GM23338 (cell line): ENCODE measurements at regions not wholly inside any gene's neighbourhood (a gene's known extent, or its start where the extent isn't known, plus 50 kb on each side); places are given as distances from the start of the nearest gene placed in this dataset.

ENCODE experiments used
- ATAC-seq: fragments of 200-7000 bp; cut with Tn5 transposase; 3 replicates; pipeline ENCODE4 v1.9.1; 2020
- DNase-seq: peaks from one replicate; pipeline ENCODE4 v3.0.0-alpha.2; 2015; ENCODE audit warnings: low spot score
- H2AFZ ChIP-seq: fragments of 200-600 bp; sonication (generic); 2 replicates; pipeline ENCODE4 v1.8.0; 2016; ENCODE audit warnings: antibody characterized with exemption, mild to moderate bottlenecking, moderate library complexity
- H3F3A ChIP-seq: fragments of 200-600 bp; sonication (generic); replicated peaks from 2 replicates; pipeline ENCODE4 v1.8.0; 2017; ENCODE audit warnings: antibody characterized with exemption, mixed run types, low read depth
- H3K27ac ChIP-seq: fragments of 200-600 bp; sonication (generic); 2 replicates; pipeline ENCODE4 v1.6.1; 2016; ENCODE audit warnings: low read depth
- H3K27me3 ChIP-seq: fragments of 200-600 bp; sonication (generic); 2 replicates; pipeline ENCODE4 v1.8.0; 2016; ENCODE audit warnings: mild to moderate bottlenecking, mixed run types, moderate library complexity; ENCODE audit not compliant: insufficient read depth
- H3K36me3 ChIP-seq: fragments of 200-600 bp; sonication (generic); 2 replicates; pipeline ENCODE4 v1.8.0; 2016; ENCODE audit warnings: mild to moderate bottlenecking; ENCODE audit not compliant: insufficient read depth
- H3K4me1 ChIP-seq: fragments of 200-600 bp; sonication (generic); 2 replicates; pipeline ENCODE4 v1.8.0; 2016; ENCODE audit warnings: mild to moderate bottlenecking, moderate library complexity; ENCODE audit not compliant: insufficient read depth
- H3K4me2 ChIP-seq: fragments of 200-600 bp; sonication (generic); 2 replicates; pipeline ENCODE4 v1.7.1; 2017; ENCODE audit warnings: mixed run types
- H3K4me3 ChIP-seq: fragments of 200-600 bp; sonication (generic); 2 replicates; pipeline ENCODE4 v1.6.1; 2016; ENCODE audit warnings: mixed run types
- H3K79me2 ChIP-seq: fragments of 200-600 bp; sonication (generic); replicated peaks from 2 replicates; pipeline ENCODE4 v1.8.0; 2017; ENCODE audit warnings: mild to moderate bottlenecking; ENCODE audit not compliant: insufficient read depth
- H3K9me2 ChIP-seq: fragments of 200-600 bp; sonication (generic); 2 replicates; pipeline ENCODE4 v1.8.0; 2017; ENCODE audit not compliant: insufficient read depth
- H4K20me1 ChIP-seq: fragments of 200-600 bp; sonication (generic); replicated peaks from 2 replicates; pipeline ENCODE4 v1.8.0; 2017; ENCODE audit warnings: mild to moderate bottlenecking; ENCODE audit not compliant: insufficient read depth
- H3K27ac Mint-ChIP-seq: 2 replicates; pipeline ENCODE4 v1.8.0; 2020; ENCODE audit warnings: inconsistent platforms, mild to moderate bottlenecking, moderate library complexity, mixed read lengths
- H3K27me3 Mint-ChIP-seq: 3 replicates; pipeline ENCODE4 v1.8.0; 2022; ENCODE audit warnings: low read depth, mild to moderate bottlenecking, moderate library complexity, mixed read lengths, inconsistent platforms; ENCODE audit not compliant: insufficient read depth, poor library complexity
- H3K36me3 Mint-ChIP-seq: 3 replicates; pipeline ENCODE4 v1.8.0; 2021; ENCODE audit warnings: low read depth, mild to moderate bottlenecking, inconsistent platforms, moderate library complexity, mixed read lengths
- H3K4me1 Mint-ChIP-seq: 3 replicates; pipeline ENCODE4 v1.8.0; 2020; ENCODE audit warnings: mild to moderate bottlenecking, inconsistent platforms, mixed read lengths
- H3K4me3 Mint-ChIP-seq: 3 replicates; pipeline ENCODE4 v1.8.0; 2021; ENCODE audit warnings: moderate library complexity, mild to moderate bottlenecking, inconsistent platforms, mixed read lengths
- H3K9me3 Mint-ChIP-seq: 3 replicates; pipeline ENCODE4 v1.8.0; 2020; ENCODE audit warnings: moderate library complexity, mild to moderate bottlenecking, inconsistent platforms, mixed read lengths
- CREB1 ChIP-seq: fragments of 250-450 bp; sonication (Bioruptor Pico); IDR thresholded peaks from 2 replicates; pipeline ENCODE4 v1.5.0; 2020; ENCODE audit warnings: low read depth, mild to moderate bottlenecking, moderate library complexity
- EZH2 ChIP-seq: fragments of 200-600 bp; sonication (generic); IDR thresholded peaks from one replicate; pipeline ENCODE4 v1.8.0; 2017; ENCODE audit warnings: antibody characterized with exemption, mild to moderate bottlenecking, low read depth; ENCODE audit not compliant: unreplicated experiment
- EZH2phosphoT487 ChIP-seq: fragments of 200-600 bp; sonication (generic); IDR thresholded peaks from one replicate; pipeline ENCODE4 v1.8.1; 2018; ENCODE audit warnings: antibody characterized with exemption; ENCODE audit not compliant: unreplicated experiment
- JUNB ChIP-seq: IDR thresholded peaks from one replicate; pipeline ENCODE4 v1.6.1; 2016; ENCODE audit warnings: antibody characterized with exemption; ENCODE audit not compliant: unreplicated experiment
- NANOG ChIP-seq: IDR thresholded peaks from 2 replicates; pipeline ENCODE4 v1.6.1; 2016; ENCODE audit warnings: antibody characterized with exemption, borderline replicate concordance
- POLR2AphosphoS5 ChIP-seq: IDR thresholded peaks from 2 replicates; pipeline ENCODE4 v1.6.1; 2016; ENCODE audit warnings: antibody characterized with exemption, low read depth
- STAT1 ChIP-seq: IDR thresholded peaks from one replicate; pipeline ENCODE4 v1.6.1; 2016; ENCODE audit warnings: antibody characterized with exemption; ENCODE audit not compliant: unreplicated experiment
- ZNF114 ChIP-seq: fragments of 250-450 bp; sonication (Bioruptor Pico); IDR thresholded peaks from 2 replicates; pipeline ENCODE4 v1.5.0; 2020; ENCODE audit warnings: mild to moderate bottlenecking, moderate library complexity
- ZNF331 ChIP-seq: fragments of 250-450 bp; sonication (Bioruptor Pico); IDR thresholded peaks from 2 replicates; pipeline ENCODE4 v1.5.0; 2020; ENCODE audit warnings: low read depth, mild to moderate bottlenecking, moderate library complexity
- TF ChIP-seq, protein P1 (sequence below), 2 experiments: fragments of 200-600 bp in 1 of 2; sonication (generic) in 1 of 2; conservative IDR thresholded peaks; 2 replicates each; pipeline versions ENCODE4 v1.5.1 to v1.6.1; 2016 to 2017; ENCODE audit warnings: antibody characterized with exemption in 2 of 2, low read depth in 2 of 2, mild to moderate bottlenecking in 2 of 2, moderate library complexity in 1 of 2
- TF ChIP-seq, protein P2 (sequence below): IDR thresholded peaks from one replicate; pipeline ENCODE4 v1.6.1; 2018; ENCODE audit warnings: antibody characterized with exemption; ENCODE audit not compliant: unreplicated experiment
- TF ChIP-seq, protein P3 (sequence below): fragments of 250-450 bp; sonication (Bioruptor Pico); IDR thresholded peaks from 2 replicates; pipeline ENCODE4 v1.5.0; 2020; ENCODE audit warnings: mild to moderate bottlenecking, moderate library complexity
- TF ChIP-seq, protein P4 (sequence below): IDR thresholded peaks from 2 replicates; pipeline ENCODE4 v1.6.1; 2016; ENCODE audit warnings: antibody characterized with exemption

DNA sequence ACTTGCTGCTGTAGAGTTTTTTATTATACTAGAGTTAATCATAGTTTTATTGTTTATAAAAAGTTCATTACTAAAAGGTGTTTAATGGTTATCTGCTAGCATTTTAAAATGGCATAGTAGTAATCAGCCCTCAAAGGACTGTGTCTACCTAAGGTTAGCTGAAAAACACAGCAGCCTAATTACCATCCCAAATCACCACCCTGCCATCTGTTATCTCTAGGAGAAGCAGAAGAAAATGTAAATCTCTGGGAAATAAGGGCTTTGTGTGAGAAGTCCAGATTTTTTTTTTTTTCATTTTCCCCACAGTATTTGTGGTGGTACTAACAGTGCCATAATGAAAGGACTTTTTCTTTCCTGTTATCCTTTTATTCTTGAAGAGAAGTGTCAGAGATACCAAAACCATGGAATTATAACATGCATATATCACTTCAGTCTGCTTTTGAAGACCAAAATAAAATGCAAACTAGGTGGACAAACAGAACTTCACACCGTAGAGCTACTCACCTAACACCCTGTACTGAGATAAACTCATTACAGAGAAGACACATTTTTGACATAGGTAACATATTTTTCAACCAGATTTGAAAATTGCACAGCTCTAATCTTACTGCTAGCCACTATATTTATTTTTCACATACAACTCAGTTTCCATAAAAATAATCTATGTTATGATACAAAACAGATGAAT, 876.2 kb downstream of the C12orf50 start:
- ATAC-seq (no peak), DNase-seq (no peak)
- Histone ChIP-seq H3K4me3 (no peak overlapping the region), H3F3A (no peaks in the 10 kb centered on the region), H3K27ac (no peak overlapping the region), H4K20me1 (no peaks in the 10 kb centered on the region), H3K79me2 (no peaks in the 10 kb centered on the region), H3K9me2 (peaks cover 5% of the 10 kb centered on the region; the same call in 1 of the 2 replicates), H3K4me2 (no peak overlapping the region), H3K4me1 (no peaks in the 10 kb centered on the region), H2AFZ (no peak overlapping the region), H3K36me3 (no peaks in the 10 kb centered on the region), H3K27me3 (no peaks in the 10 kb centered on the region)
- H3K36me3 Mint-ChIP-seq: peaks cover 4% of the 10 kb centered on the region; the same call in 1 of the 3 replicates
- H3K4me1 Mint-ChIP-seq: 0 out of 3 replicates have a peak, but pooled peaks cover 3% of the 10 kb centered on the region
- H3K27me3 Mint-ChIP-seq: peaks cover 3% of the 10 kb centered on the region
- peaks cover 6% of the 10 kb centered on the region; the same call in 2 of the 3 replicates for H3K9me3 Mint-ChIP-seq
- TF ChIP-seq, protein P1, sequence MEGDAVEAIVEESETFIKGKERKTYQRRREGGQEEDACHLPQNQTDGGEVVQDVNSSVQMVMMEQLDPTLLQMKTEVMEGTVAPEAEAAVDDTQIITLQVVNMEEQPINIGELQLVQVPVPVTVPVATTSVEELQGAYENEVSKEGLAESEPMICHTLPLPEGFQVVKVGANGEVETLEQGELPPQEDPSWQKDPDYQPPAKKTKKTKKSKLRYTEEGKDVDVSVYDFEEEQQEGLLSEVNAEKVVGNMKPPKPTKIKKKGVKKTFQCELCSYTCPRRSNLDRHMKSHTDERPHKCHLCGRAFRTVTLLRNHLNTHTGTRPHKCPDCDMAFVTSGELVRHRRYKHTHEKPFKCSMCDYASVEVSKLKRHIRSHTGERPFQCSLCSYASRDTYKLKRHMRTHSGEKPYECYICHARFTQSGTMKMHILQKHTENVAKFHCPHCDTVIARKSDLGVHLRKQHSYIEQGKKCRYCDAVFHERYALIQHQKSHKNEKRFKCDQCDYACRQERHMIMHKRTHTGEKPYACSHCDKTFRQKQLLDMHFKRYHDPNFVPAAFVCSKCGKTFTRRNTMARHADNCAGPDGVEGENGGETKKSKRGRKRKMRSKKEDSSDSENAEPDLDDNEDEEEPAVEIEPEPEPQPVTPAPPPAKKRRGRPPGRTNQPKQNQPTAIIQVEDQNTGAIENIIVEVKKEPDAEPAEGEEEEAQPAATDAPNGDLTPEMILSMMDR (conservative IDR thresholded peaks at IDR 0.05; ENCODE audit: low read depth in 2 of 2): no peak
- TF ChIP-seq, protein P2, sequence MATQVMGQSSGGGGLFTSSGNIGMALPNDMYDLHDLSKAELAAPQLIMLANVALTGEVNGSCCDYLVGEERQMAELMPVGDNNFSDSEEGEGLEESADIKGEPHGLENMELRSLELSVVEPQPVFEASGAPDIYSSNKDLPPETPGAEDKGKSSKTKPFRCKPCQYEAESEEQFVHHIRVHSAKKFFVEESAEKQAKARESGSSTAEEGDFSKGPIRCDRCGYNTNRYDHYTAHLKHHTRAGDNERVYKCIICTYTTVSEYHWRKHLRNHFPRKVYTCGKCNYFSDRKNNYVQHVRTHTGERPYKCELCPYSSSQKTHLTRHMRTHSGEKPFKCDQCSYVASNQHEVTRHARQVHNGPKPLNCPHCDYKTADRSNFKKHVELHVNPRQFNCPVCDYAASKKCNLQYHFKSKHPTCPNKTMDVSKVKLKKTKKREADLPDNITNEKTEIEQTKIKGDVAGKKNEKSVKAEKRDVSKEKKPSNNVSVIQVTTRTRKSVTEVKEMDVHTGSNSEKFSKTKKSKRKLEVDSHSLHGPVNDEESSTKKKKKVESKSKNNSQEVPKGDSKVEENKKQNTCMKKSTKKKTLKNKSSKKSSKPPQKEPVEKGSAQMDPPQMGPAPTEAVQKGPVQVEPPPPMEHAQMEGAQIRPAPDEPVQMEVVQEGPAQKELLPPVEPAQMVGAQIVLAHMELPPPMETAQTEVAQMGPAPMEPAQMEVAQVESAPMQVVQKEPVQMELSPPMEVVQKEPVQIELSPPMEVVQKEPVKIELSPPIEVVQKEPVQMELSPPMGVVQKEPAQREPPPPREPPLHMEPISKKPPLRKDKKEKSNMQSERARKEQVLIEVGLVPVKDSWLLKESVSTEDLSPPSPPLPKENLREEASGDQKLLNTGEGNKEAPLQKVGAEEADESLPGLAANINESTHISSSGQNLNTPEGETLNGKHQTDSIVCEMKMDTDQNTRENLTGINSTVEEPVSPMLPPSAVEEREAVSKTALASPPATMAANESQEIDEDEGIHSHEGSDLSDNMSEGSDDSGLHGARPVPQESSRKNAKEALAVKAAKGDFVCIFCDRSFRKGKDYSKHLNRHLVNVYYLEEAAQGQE: no peak
- no peak for TF ChIP-seq CREB1 (CRISPR knock-in tag)
- TF ChIP-seq ZNF114 (CRISPR knock-in tag): no peak
- TF ChIP-seq NANOG: no peak
- TF ChIP-seq, protein P3, sequence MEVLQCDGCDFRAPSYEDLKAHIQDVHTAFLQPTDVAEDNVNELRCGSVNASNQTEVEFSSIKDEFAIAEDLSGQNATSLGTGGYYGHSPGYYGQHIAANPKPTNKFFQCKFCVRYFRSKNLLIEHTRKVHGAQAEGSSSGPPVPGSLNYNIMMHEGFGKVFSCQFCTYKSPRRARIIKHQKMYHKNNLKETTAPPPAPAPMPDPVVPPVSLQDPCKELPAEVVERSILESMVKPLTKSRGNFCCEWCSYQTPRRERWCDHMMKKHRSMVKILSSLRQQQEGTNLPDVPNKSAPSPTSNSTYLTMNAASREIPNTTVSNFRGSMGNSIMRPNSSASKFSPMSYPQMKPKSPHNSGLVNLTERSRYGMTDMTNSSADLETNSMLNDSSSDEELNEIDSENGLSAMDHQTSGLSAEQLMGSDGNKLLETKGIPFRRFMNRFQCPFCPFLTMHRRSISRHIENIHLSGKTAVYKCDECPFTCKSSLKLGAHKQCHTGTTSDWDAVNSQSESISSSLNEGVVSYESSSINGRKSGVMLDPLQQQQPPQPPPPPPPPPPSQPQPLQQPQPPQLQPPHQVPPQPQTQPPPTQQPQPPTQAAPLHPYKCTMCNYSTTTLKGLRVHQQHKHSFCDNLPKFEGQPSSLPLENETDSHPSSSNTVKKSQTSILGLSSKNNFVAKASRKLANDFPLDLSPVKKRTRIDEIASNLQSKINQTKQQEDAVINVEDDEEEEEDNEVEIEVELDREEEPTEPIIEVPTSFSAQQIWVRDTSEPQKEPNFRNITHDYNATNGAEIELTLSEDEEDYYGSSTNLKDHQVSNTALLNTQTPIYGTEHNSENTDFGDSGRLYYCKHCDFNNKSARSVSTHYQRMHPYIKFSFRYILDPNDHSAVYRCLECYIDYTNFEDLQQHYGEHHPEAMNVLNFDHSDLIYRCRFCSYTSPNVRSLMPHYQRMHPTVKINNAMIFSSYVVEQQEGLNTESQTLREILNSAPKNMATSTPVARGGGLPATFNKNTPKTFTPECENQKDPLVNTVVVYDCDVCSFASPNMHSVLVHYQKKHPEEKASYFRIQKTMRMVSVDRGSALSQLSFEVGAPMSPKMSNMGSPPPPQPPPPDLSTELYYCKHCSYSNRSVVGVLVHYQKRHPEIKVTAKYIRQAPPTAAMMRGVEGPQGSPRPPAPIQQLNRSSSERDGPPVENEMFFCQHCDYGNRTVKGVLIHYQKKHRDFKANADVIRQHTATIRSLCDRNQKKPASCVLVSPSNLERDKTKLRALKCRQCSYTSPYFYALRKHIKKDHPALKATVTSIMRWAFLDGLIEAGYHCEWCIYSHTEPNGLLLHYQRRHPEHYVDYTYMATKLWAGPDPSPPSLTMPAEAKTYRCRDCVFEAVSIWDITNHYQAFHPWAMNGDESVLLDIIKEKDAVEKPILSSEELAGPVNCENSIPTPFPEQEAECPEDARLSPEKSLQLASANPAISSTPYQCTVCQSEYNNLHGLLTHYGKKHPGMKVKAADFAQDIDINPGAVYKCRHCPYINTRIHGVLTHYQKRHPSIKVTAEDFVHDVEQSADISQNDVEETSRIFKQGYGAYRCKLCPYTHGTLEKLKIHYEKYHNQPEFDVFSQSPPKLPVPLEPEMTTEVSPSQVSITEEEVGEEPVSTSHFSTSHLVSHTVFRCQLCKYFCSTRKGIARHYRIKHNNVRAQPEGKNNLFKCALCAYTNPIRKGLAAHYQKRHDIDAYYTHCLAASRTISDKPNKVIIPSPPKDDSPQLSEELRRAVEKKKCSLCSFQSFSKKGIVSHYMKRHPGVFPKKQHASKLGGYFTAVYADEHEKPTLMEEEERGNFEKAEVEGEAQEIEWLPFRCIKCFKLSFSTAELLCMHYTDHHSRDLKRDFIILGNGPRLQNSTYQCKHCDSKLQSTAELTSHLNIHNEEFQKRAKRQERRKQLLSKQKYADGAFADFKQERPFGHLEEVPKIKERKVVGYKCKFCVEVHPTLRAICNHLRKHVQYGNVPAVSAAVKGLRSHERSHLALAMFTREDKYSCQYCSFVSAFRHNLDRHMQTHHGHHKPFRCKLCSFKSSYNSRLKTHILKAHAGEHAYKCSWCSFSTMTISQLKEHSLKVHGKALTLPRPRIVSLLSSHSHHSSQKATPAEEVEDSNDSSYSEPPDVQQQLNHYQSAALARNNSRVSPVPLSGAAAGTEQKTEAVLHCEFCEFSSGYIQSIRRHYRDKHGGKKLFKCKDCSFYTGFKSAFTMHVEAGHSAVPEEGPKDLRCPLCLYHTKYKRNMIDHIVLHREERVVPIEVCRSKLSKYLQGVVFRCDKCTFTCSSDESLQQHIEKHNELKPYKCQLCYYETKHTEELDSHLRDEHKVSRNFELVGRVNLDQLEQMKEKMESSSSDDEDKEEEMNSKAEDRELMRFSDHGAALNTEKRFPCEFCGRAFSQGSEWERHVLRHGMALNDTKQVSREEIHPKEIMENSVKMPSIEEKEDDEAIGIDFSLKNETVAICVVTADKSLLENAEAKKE (CRISPR knock-in tag): no peak
- no peak for TF ChIP-seq STAT1
- no peak for TF ChIP-seq ZNF331 (CRISPR knock-in tag)
- TF ChIP-seq EZH2: no peak
- TF ChIP-seq EZH2phosphoT487: no peak
- TF ChIP-seq, protein P4, sequence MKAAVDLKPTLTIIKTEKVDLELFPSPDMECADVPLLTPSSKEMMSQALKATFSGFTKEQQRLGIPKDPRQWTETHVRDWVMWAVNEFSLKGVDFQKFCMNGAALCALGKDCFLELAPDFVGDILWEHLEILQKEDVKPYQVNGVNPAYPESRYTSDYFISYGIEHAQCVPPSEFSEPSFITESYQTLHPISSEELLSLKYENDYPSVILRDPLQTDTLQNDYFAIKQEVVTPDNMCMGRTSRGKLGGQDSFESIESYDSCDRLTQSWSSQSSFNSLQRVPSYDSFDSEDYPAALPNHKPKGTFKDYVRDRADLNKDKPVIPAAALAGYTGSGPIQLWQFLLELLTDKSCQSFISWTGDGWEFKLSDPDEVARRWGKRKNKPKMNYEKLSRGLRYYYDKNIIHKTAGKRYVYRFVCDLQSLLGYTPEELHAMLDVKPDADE: no peak
- no peak for TF ChIP-seq POLR2AphosphoS5
- no peak for TF ChIP-seq JUNB
- H3K27ac Mint-ChIP-seq: no peak overlapping the region
- H3K4me3 Mint-ChIP-seq: no peak overlapping the region
